NCI-H748 (cell line): ENCODE measurements at regions not wholly inside any gene's neighbourhood (a gene's known extent, or its start where the extent isn't known, plus 50 kb on each side); places are given as distances from the start of the nearest gene placed in this dataset.

Experiments used
- DNase-seq: peaks from one replicate; lab custom pipeline; 2025; ENCODE audit not compliant: unreplicated experiment; lab: John Stamatoyannopoulos, UW

DNA sequence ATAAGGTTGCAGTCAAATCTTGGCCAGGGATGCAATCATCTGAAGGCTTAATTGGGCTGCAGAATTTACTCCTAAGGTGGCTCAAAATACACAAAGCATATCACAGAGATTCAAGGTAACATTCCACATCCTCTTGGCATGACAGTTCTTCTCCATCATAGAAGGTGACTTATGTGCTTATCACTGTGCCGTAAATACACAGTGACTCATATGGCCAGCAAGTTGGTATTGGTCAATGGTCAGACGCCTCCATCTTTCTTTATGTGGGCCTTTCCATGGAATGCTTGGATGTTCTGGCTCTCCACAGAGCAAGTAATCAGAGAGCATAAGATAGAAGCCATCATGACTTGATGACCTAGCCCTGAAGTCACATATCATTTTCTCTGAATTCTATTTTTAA is 168.8 kb upstream of the ST8SIA2 start:
- no peak for DNase-seq

- peak; percentile 31 for DNase-seq
Observed at GRCh38 chr15:92226020-92226612, 167.6 kb upstream of the ST8SIA2 start.

DNA sequence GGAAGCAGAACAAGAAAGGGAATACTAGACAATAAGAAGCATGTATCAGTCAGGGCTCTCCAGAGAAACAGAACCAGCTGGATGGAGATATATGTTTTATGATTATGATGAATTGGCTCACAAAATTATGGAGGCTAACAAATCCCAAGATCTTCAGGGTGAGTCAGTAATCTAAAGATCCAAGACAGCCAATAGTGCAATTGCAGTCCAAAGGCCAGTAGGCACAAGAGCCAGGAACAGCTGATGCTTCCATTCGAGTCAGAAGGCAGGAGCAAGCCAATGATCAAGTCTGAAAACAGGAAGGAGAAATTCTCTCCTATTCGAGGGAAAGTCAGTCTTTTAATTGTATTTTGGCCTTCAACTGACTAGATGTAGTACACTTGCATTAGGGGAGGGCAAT is 164.9 kb upstream of the ST8SIA2 start:
- DNase-seq, result no peak

DNA sequence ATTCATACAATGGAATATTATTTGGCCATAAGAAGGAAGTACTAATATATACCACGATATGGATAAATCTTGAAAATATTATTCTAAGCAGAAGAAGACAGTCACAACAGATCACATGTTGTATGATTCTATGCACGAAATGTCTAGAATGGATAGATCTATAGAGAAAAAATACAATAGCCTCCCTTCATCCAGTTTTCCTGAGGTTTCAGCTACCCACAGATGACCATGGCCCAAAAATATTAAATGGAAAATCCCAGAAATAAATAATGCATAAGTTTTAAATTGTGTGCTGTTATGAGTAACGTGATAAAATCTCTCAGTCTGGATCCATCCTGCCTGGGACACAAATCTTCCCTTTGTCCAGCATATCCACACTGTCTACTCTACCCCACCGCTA is 162.2 kb upstream of the ST8SIA2 start:
- DNase-seq, result no peak

DNA sequence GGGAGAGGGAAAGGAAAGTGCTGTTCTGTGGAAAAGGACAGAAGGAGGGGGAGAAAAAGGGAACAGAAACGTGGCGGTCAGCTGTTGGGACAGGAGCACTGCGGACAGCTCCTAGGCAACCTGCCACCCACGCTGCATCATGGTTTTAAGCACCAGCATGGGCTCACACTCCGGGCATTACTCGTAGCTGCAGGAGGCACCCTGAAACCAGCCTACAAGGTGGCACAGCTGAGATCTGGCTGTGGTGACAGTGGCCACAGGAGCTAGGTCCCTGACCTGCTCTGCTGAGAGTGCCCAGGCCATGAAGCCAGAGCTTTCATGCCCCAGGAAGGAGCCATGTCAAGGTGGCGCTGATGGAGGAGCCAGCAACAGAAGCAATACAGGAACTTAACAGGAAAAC is 161.4 kb upstream of the ST8SIA2 start:
- no peak for DNase-seq

DNA sequence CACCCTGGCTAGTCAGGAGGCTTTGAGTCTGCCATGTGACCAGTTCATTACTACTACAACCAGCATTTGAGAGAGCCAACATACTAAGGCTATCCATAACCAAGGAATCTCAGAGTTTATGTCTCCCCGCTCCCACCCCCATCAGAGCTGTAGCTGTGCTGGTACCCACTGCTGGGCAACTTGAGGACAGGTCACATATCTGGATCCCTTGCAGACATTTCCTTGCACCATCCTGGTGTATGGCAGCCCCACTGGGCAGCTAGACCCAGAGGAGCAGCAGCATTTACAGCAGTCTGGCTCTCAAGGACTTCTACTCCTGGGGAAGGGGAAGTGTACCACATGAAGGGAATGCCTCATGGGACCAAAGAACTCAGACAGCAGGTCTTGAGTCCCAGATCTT is 160.8 kb upstream of the ST8SIA2 start:
- DNase-seq, result no peak

DNA sequence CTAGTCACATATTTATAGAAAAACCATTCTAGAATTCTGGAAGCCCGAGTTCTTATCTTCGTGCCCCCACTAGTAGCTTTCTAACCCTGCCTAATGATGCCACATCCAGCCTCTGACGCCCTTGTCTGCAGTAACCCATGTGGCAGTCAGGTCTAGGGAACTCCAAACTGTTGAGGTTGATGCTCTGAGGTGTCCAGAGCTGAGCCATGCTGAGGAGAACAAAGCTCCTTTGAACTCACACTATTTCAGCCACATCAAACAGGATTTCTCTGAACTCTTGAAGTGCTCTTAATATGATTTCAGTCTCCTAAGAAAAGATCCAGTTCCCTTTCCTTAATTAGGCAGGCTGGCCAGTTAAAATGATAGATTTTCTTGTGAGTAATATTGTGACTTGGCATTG is 150.5 kb upstream of the ST8SIA2 start:
- no peak for DNase-seq

GRCh38 chr15:92244703-92245102 is 149.0 kb upstream of the ST8SIA2 start:
- DNase-seq, result no peak

DNA sequence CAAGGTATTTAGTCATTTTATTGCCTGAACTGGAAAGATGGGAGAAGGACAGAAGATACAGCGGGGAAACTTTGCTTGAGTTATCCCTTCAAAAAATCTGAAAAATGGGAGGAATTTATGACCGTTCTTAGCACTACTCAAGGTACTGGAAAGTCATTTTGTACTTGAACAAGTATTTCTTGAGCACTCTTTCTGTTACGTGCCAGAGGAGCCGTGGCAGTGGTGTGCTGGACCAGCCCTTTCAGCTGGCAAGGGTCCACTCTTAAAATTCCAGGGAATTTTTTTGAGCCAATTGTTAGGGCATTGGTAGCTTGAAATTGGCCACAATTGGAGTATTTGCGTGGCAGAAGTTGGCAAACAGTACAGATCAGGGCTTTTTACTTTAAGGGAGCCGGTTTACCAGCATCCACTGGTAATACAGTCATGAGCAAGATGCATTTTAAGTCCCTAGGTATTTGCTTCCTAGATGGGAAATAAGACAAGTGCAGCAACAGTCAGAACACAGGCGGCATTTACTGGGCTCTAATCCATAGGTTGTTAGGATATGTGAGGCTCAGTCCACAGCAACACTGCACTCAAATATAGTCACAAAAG is 145.9 kb upstream of the ST8SIA2 start:
- no peak for DNase-seq

DNA sequence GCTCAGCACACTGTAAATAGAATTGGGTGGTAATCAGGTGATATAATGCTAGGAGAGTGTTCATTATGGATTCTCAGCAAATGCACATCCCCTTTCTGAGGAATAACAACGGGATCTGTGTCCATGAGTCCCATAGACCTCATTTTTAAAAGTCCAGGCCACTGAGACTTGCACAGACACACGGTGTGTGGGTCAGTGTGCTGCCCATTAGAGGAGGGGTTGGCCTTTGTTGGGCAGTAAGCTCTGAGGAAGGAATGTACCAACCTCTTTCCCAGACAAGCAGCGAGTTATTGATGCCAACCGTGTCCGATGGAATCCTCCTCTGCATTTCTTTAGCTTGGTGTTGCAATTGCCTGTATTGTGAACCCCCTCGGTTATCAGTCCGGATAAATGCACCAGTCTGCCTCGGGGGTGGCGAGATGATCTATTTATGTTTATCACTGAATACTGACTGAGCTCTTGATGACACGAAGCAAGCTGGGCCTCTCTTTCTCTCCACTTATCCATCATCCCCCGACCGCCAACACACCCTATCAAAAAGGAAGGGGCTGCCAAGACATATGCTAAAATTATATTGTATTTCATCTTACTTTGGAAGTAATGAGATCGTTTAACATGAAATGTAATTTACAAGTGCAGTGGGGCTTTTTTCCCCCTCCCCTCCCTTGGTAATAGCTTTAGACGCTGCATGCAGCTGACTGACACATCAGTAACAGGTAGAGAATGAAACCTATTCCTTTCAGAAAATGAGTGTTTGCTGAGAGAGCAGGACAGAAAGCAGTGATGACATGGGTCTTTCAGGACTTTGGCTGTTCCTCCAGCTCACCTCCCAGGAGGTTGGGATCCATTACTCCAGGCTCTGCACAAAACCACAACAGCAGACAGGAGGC is 126.6 kb upstream of the ST8SIA2 start:
- DNase-seq, result no peak

DNA sequence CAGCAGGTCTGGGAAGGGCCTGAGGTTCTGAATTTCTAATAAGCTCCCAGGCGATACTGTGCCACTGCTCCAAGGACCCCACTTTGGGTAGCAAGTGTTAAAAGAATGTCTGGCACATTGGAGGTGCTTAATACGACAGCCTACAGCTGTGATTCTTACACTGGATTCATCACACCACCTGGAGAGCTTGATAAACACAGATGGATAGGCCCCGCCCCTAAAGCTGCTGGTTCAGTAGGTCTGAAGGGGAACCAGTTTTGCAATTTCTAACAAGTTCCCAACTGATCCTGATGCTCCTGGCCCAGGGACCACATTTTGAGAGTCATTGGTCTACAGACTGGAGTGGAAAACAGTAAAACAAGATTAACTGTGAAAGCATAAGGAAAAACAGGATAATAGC is 124.8 kb upstream of the ST8SIA2 start:
- peak; percentile 55 for DNase-seq

- DNase-seq, result no peak
Observed at GRCh38 chr15:92271179-92271578, 122.5 kb upstream of the ST8SIA2 start.

DNA sequence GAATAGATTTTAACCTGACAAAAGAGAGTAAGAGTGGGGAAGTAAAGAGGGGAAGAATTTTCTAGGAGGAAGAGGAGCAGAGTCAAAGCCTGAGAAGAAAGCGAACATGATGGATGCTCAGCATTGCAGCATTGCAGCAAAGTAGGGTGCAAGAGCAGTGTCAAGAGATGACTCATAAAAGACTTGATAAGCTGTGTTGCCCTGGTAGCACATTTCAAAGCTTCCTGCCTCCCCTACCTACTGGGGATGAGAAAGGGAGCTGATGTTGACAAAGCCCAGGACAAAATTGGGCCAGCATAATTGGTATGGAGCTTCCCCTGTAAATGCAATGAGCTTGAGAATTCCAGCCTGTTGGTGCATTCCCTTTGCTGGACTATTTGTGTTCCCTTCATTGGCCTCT is 121.6 kb upstream of the ST8SIA2 start:
- DNase-seq, result no peak

- no peak for DNase-seq
Observed at GRCh38 chr15:92273286-92273685, 120.4 kb upstream of the ST8SIA2 start.

- DNase-seq, result no peak
Observed at GRCh38 chr15:92273723-92274122, 120.0 kb upstream of the ST8SIA2 start.

DNA sequence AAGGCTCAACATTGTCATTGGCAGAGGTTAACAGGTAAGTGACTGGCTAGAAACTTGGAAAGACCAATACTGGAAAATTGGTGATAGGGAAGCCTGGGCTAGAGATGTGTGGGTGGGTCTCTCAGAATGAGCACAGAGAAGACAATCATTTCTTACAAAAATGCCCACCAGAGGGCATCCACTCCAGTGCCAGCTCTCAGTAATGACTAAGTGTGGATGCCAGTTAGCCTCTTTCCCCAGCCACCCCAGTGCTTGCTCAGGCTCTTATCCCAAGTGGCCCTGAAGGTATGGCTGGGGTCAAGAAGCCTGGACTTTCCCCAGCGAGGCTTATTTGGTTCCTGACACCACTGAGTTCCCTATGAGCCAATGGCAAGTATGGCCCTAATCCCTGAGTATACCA is 115.9 kb upstream of the ST8SIA2 start:
- peak; percentile 27 for DNase-seq

GRCh38 chr15:92283813-92284212 is 109.9 kb upstream of the ST8SIA2 start:
- DNase-seq, result no peak

DNA sequence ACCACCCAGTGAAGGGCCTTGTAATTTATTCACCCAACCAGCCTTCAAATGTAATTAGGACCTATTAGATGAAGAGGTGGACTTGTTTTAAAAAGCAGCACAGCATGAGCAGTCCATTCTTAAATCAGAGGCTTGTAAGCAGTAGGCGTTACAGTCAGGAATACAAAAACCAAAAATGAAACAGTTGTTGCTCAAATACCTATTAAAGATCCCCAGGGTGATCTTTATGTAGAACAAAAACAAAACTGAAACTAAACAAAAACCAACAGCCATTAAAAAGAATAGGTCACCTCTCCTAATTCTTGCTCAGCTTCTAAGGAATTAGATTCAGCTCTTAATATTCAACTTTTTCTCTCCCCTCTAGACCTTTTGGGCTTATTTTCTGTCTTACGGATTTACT is 104.9 kb upstream of the ST8SIA2 start:
- DNase-seq, result peak; percentile 40

GRCh38 chr15:92289733-92290132 is 103.9 kb upstream of the ST8SIA2 start:
- DNase-seq, result no peak

- DNase-seq, result no peak
Observed at GRCh38 chr15:92290359-92290992, 103.2 kb upstream of the ST8SIA2 start.

DNA sequence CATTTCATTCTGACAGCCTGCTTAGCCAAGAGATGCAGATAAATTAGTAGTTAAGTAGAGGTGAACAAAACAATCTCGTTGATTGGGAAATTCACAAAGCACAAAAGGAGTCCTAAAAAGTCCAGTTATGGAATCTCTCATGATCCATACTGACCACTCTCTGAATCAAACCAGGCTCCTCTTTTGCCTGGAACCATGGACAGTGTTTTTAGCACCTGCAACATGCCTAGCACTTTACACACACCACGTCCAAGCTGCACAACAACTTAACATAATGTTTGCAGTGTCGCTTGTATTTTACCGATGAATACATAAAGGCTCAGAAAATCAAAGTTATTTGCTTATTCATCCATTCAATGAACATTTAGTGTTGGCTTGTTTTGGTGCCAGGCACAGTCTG is 101.8 kb upstream of the ST8SIA2 start:
- no peak for DNase-seq

DNA sequence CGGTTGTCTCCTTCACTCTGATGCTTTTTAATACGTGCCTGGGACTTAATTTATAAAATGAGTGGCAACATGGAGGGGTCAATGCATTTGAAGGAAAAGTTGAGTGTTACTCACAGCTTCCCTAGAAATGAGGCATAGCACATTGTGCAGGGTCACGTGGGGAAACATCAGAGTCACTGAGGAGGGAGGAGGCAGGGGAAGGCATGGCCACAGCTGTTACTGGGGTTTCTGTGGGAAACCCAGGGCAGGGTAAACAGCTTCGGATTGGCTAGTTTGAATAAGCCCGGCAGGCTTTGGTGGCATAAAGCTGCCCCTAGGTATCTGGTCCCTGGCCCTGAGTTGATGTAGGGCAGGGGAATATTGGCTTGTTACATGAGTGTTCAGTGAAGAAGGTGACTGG is 98.9 kb upstream of the ST8SIA2 start:
- DNase-seq, result peak; percentile 32
